Hypothalamus (tissue), 51 donors: ENCODE measurements at regions not wholly inside any gene's neighbourhood (a gene's known extent, or its start where the extent isn't known, plus 50 kb on each side); places are given as distances from the start of the nearest gene placed in this dataset.

Experiments
- DNase-seq, 51 donors: peaks; one replicate each; lab custom pipeline; 2025; lab: John Stamatoyannopoulos, UW

DNA sequence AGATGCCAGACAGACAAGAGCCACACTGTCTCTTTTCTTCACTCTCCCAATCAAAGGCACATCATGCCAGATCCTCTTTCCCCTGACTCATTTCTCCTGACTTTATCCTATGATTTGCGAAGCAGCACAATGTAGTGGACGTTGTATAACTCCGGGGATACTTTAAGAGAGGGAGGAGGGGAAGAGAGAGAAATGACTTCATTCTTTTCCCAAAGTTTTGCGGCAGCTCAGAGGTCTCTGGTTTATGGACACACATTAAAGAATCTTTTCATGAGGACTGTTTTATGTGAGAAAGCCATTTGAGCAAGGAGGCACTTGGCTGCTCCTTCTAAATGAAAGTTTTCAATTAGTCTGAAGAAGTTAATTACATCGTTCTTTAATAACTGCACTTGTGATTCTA, 75.1 kb upstream of the MC3R start:
- DNase-seq: no peak

DNA sequence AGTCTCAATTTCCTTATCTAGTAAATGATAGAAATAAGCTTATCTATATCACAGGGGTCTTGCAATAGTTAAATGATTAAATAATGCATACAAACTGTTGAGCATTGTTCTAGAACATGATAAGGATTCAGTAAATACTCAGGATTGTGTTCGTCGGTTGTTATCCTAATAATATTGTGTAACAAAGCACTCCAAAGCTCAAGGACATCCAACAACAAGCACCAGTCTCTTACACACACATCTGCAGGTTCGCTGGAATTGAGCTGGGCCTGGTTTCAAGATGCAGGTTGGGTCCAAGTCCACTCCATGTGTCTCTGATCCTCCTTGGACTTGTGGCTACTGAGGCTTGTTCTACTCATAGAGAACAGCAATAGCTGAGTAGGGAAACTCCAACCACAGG, 74.1 kb upstream of the MC3R start:
- no peak for DNase-seq

- no peak for DNase-seq
These were observed 72.6 kb upstream of the MC3R start for GRCh38 chr20:56175884-56176283.

DNA sequence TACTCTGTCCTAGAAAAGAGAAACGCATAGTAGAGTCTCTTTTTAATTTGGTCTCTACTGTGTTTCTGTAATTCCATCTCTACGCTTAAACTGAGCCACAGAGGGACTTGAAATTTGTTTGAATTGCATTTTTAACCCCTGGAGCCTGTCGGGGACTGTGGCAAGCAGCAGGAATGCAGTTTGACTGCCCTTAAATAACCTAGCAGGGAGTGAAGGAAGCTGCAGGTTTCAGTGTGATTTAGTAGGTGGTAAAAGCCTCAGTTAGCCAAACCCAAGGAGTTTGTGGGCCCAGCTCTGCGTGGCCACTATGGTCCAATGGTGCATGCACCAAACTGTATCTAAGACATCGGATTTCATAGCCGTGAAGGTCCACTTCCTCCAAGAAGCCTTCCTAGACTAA, 70.3 kb upstream of the MC3R start:
- no peak for DNase-seq

GRCh38 chr20:56179051-56179450, 69.5 kb upstream of the MC3R start:
- no peak for DNase-seq

DNA sequence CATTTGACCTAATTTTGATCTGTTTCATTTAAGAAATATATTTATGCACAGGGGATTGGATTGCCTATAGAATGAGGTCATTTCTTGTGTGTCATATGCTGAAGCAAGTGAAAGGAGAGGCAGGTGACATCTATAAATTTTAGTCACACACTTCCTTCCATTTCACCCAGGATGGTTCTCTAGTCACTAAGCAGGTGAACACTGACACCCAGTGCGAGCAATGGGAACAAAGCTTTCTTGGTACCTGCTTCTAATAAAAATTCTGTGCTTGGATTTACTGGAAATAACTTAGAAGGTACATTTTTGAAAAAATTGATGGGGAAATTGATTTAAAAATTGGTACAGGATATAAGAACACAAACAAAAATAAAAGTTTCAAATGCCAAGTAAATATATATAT, 66.9 kb upstream of the MC3R start:
- DNase-seq: peak in 3 of 51 donors; percentile 4 to 10 (median 9)

DNA sequence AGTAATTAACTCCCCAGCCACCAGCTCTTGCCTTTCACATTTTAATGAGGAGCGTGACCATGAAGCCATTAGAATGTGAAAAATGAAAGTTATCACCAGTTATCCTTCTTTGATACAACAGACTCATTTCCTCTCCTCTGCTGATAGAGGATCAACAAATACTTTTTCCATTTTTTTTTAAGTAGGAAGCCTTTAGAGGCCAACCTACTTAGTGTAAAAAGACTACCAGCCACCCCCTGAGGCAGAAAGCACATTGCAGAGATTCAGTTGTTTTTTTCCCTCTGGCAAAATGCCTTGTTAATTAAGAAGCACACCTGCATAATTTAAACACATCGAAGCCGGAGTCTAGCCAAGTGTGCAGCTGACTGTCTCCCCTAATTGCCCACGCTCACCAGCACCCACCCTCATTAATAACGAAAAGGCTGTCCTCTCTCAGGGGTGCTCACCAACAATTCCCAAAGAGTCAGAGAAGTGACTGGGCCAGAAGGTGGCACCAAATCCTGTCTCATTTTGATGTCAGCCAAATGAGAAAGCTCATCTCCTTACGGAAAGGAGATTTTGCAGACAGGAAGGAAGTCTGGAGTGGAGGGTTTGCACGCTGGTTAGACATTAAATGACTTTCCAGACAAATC, 60.9 kb upstream of the MC3R start:
- peak in 12 of 51 donors; percentile 1 to 37 (median 10) for DNase-seq

GRCh38 chr20:56194042-56194441, 54.5 kb upstream of the MC3R start:
- no peak for DNase-seq

GRCh38 chr20:56195946-56196345, 52.6 kb upstream of the MC3R start:
- no peak for DNase-seq
